ENCODE measurements at regions not wholly inside any gene's neighbourhood (a gene's known extent, or its start where the extent isn't known, plus 50 kb on each side); places are given as distances from the start of the nearest gene placed in this dataset.
"Not testable (repeated sequence)": the region's sequence is repeated elsewhere in the genome, so short reads cannot be mapped to it uniquely, and the experiment has no call there.

DNA sequence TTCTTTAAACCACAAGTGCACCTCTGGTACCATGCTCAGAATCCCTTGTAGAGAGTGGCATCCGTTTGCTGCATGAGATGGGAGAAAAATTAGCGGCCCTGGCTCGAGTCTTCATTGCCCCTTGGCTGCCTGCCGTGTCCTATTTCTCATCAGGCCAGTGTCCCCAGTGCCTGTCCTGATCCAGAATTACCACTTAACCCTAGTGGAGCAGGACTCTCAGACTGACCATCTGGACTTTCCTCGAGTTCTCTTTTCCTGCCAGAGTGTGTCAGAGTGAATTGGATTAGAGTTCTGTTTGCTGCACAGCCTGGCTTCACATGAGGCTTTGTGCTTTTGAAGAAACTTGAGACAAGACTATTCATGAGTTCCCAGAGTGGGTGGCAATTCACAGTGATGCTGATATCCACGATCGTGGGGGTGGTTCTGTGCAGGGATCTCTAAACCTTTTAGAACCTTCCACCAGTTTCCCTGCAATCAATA lies 92.6 kb downstream of the C9orf152 start:
- no peak for DNase-seq (ENCODE audit: low read depth, low spot score)

DNA sequence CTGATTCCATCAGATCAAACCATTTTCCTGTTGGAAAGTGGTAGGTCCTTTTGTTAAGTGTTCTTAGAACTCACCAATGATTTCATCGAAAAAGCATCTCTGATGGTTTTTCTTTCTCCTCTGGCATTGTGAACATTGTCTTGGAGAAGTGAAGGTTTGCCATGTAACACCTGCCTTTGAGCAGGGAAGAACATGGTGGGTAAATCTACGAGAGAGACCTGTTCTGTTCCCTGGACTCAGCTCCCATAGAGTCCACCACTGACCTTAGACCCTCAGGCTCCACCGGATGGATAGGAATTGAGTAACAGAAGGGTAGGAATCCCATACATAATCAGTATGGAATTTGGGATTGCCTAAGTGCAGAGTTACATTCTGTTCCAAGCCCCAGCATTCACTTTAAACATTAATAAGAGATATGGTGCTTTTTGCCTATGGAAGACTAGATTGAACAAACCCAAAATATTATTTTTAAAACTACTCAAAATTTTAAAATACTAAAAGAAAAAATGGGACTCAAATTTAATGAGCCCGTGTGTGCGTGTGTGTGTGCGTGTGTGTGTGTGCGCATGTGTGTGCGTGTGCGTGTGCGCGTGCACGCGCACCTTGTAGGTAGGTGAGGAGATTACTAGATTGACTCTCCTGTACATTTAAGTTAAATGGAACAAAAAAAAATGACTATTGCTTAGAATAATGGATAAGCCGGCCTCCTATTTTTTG lies 92.0 kb downstream of the C9orf152 start:
- DNase-seq (ENCODE audit: low read depth, low spot score): no peak

DNA sequence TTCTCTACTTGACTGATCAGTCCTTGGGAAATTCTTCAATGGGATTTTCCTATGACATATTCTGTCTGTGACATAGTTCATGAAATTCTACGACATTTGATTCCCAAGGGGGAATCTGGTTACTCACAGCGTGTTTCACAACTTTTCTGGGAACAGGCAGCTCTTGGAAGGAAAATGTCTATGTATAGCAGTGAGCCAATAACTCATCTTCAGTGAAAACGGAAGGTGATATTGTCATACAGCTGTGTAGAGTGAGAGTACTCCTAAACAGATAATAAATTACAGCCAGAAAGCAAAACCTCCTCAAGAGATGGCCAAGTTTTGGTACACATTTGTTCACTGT lies 91.4 kb downstream of the C9orf152 start:
- no peak for DNase-seq (ENCODE audit: low read depth, low spot score)

DNA sequence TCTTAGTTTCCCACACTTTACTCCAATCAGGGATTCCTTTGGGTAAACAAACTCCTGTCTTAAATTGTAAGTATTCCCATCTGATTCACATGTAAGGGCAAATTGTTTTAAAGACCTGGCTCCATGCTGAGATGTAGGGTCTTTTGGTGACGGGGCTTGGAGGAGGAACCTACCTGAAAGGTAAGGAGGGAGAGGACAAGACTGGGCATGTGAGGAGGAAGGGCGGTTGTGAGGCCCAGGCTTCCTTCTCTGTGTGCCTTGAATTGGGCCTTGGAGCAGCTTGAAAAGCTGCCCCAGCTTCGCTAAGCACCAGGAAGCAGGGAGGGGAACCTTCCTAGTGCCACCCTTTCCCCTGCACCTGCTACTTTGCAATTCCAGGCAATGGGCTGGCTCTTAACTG lies 86.8 kb downstream of the C9orf152 start:
- no peak for DNase-seq (ENCODE audit: low read depth, low spot score)

DNA sequence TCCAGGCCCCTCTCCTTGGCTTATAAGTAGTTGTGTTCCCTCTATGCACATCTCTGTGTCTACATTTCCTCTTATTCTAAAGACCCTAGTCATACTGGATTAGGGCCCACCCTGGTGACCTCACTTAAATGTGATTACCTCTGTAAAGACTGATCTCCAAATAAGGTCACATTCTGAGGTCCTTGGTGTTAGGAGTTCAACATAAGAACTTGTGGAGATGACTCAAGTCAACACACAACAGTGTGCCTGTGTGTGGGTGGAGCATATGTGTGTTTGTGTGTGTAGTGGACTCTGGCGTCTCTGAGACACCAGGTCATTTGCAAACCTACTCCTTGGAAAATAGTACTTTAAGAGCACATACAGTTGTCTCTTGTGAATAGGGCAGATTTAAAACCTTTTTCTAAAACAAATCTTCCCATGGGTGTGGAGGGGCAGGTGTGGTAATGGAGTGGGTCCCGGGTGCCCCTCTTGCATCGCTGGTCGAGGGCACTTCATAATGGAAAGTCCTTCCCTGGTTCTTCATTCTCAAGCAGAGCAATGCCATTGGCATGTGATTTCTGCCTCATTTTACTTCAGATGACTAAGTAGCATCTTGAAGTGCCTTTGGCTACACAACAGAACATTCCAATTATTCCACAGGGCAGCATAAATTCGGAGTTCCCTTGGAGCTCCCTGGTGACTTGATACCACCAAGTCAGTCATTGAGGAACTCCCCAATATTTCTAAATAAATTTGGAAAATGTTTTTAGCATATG lies 84.4 kb downstream of the C9orf152 start:
- no peak for DNase-seq (ENCODE audit: low read depth, low spot score)

DNA sequence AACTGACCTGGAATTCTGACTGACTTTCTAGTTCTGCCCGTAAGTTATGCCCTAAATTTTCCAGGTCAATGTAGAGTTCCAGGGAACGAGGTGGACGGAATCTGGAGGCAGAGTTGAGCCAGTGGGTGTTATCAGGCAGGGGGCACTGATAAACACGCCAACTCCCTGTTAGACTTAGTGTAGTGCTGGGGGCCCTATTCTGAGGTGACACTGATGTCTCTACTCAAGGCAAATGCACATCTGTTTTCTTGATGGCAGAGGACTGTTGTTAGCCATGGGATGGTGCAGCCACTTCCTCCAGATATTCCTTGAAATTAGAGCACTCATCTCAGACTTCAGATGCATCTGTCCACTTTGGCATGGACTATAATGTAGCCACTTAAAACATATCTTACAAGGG lies 83.5 kb downstream of the C9orf152 start:
- no peak for DNase-seq (ENCODE audit: low read depth, low spot score)

DNA sequence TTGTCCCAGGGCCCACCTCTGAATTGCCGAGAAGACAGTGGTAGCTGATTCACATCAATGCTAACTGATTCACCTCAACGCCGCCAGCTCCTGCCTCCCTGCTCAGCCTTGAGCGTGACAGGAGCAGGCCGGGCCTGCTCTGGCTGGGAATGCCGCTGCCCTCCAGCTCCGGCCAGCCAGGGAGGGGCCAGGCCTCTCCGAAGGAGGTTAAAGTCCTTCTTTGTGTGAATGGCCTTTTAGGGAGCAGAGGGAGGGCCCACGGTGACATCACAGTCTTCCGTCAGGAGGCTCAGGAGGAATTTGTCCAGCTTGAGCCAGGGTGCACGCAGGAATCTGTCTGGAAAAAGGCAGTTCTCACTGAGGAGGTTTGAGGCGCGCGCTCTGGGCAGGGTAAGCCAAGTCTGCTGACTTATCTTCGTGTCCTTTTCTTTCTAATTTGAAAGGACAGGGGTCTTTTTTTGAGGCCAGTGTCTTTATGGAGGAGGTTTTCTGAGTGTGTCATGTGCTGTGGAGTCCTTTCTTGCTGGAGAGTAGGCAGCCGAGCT lies 82.7 kb downstream of the C9orf152 start:
- DNase-seq (ENCODE audit: low read depth, low spot score): no peak

DNA sequence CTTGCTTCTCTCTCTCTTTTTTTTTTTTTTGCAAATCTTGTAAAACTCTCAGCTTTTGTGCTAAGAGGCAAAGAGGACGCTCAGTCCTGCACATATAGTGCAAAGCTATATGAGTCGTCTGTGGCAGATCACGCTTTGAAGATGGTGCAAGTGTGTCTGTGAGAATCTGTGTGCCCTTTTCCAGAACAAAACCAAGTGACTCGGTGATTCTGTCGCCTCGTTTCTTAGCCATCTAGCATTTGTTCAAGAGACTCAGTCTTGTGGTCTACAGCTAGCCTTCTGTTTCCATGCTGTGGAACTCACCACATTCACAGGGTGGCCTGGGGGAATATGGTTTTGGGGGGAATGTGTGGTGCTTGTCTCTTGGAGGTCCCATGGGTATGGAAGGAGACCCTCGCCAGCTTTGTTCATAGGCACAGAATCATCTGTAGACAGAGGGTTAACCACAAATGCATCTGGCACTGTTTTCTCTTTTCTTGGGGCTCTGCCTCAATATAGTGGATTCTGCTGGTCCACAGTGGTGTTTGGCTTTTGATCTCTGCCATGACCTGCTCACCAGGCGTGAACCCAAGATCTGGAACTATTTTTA lies 82.1 kb downstream of the C9orf152 start:
- no peak for DNase-seq (ENCODE audit: low read depth, low spot score)

DNA sequence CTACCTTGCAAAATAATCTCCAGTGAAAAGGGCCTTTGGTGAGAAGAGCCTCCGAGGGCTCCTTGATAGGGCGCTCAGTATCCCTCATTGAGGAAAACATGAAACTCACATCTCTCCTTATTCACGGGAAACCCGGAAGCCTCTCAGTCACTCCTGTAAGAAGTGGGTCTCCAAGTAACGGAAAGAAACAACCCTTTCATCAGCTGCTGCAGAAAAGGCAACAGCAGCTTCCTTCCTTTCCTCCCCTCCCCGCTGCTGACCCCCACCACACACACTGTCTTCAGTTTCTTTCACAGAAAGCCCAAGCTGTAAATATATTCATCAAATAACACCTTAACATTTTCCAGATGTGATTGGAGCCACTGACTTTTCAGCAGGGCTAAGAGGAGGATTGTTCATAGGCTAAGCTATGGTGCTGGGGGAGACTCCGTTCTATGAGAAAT lies 81.4 kb downstream of the C9orf152 start:
- no peak for DNase-seq (ENCODE audit: low read depth, low spot score)

DNA sequence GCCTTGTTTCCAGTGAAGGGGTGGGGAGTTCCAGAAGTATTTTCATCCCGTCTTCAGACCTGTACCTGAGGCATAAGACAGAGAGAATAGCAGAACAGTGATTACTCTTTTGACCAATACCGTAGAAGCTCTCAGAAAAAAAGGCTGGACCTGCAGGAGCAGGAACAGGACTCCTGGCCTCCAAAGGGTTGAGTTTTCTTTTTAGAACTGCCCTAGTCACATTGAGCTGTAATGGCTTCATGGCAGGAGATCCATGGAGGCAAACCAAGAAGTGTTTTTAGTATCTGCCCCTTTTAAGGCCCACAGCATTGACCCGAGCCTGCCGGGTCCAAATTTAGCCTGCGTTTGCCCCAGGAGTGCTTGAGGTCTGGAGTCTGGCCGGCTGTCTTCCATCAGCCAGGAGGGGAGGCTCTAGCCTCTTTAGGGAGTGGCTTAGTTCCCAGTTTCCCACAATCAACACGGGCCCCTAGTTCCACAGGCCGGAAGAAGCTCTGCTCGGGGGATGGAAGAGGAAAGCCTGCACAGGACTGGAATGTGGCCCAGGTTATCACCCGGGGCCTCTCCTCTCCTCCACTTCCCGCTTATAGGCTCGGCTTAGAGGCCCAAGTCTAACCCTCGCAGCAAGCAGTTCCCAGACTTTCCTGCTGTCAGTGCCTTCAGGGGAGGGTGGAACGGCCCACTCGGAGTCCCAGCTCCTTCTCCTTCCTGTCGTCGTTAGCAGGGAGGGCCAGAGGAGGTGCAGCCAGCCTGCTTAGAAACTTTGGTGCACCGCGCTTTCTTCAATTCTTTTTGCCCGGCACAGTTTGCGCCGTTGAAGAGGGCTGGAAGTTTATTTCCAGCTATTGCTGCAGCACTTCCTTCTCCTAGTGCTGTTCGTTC lies 80.7 kb downstream of the C9orf152 start:
- peak; percentile 76 for DNase-seq (ENCODE audit: low read depth, low spot score)

DNA sequence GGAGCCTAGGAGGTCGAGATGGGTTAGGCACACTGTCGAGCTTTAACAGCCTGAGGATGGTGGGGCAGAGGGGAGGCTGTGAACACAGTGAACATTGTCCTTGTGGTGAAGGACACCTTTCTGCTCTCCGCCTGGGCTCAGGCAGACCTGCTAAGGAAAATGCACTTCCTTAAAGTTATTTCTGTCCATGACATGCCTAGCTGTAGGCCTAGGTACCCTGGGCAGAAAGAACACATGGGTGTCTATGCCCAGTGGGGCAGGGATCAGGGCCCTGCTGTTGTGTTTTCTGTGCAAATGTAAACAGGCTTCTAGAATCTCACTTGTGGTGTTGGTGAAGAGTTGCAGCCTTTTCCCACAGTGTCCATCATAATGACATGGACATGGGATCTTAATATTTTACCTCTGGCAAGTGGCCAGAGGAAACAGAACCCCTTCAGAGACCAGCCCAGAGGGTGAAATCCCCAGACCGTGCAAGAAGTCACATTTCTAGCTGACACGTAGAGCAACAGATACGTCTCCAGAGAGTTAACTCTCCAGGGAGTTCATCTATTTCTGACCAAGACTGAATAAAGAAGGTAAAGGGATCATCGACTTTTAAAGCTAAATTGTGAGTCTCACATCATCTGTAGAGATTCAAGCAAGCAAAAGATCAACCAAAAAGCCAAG lies 79.2 kb downstream of the C9orf152 start:
- no peak for DNase-seq (ENCODE audit: low read depth, low spot score)

DNA sequence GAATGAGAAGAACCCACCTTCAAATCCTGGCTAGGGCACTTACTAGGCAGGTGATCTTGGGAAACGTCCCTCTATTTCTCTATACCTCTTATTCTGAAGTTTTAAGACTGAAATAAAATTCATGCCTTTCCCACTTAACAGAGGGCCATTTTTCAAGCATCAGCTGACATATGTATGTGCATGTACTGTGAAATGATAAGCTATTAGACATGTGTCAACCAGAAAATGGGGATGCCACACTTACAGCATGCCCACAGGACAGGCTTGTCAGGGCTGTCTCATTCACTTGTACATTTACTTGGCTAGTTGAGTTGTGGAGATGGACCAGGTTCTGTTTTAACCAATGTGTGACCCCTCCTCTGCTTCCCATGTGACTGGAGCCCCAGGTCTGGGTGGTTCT lies 78.5 kb downstream of the C9orf152 start:
- DNase-seq (ENCODE audit: low read depth, low spot score): no peak

DNA sequence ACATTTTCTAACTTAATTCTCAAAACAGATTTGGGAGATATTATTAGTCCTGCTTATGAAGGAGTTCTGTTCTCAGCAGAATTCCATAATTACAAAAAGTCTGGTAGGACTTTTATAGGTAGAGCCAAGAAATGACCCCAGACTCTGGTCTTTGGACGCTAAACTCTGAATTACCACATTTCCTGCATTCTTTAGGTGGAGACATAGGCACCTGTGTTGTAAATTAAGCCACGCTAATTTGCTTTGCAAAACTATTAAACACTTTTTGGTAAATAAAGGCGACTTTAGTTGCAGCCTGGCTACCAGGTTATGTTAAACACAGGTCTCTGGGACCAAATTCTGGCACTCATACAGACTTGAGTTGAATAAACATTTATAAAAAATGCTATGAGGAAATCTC lies 77.7 kb downstream of the C9orf152 start:
- DNase-seq (ENCODE audit: low read depth, low spot score): no peak

DNA sequence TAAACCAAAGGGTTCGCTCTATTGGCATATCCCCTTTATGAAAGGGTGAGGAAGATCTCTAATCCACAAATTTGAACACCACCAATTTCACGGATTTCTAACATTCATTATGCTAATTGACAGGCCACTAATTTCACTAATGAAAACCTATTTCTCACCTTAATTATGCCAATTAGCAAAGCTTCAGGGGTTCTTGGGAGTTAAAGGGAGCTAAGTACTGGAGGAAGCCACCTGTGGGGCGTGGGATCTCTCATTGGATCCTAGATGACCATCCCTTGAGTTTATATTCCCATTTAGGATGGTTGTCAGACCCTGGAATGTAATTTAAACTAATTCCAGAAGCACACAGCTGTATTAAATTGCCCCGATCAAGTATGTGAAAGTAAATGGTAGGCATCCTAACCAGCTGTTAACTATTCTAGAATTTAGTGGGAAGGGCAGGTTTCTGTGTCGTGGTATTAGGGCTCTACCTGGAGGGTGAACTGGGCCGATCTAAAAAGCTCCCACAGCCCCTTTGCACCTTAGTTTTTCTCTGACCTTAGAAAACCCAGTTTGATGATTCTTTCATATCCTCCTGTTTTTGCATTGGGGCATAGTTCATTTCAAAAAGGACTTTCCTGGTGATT lies 77.1 kb downstream of the C9orf152 start:
- no peak for DNase-seq (ENCODE audit: low read depth, low spot score)

DNA sequence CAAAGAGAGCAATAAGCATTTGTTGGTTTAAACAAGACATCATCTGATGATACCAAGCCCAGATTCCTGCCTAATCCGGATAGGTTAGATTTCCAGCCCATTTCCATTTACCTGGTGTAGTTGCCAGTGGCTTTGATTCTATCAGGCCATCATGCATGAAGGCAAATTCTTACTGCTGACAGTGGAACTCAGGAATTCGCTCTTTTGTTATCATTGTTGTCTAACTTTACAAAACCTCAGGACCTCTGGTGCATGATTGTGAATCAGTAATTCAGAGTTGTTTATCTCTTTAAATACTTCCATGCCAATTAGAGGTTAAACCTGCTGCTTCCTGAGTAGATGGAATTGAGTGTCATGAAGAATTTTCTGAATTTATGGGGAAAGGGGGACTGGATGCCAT lies 76.5 kb downstream of the C9orf152 start:
- DNase-seq (ENCODE audit: low read depth, low spot score): no peak

DNA sequence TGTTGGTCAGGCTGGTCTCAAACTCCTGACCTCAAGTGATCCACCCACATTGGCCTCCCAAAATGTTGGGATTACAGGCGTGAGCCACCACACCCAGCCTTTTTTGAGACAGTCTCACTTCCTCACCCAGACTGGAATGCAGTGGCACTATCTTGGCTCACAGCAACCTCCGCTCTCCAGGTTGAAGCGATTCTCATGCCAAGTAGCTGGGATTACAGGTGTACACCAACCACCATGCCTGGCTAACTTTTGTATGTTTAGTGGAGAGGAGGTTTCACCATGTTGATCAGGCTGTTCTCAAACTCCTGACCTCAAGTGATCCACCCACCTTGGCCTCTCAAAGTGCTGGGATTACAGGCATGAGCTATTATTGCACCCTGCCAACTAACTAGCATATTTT lies 75.4 kb downstream of the C9orf152 start:
- not testable (repeated sequence) for DNase-seq (ENCODE audit: low read depth, low spot score)

DNA sequence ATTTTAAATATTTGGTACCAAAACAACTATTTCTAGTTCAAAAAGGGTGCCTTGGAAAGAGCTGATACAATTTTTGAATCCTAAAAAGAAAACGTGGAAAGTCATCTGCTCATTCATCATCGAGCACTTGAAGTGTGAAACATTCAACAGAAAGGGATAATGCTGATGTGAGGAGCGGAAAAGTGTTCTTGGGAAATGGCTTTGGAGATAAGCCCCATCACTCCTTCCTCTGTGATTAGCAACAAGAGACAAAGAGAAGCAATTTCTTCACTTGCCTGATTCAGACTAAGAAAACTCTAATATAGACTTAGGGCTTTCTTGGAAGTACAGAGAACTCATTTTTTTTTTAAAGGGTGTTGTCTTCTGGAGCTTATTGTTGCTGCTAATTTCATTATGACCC lies 74.9 kb downstream of the C9orf152 start:
- no peak for DNase-seq (ENCODE audit: low read depth, low spot score)

DNA sequence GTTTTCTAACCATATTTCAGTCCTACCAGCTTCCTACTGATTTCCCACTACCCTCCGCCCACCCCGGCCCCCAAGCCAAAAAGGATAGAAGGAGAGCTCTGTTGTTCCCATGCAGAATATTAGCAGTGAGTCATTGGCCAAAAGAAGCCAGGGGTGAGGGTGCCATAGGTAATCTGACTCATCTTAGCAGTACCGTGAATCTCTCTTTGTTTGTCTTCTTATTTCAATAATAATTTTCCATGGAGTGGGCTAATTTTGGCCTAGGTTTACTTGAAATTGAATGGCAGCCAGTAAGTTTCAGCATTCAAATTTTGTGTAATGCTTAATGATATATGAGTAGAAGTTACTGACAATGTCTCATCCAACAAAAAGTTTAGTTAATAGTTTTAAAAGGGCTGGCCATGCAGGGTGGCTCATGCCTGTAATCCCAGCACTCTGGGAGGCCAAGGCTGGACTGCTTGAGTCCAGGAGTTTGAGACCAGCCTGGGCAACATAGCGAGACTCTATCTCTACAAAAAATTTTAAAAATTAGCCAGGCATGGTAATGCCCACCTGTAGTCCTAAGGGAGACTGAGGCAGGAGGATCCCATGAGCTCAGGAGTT lies 74.2 kb downstream of the C9orf152 start:
- no peak for DNase-seq (ENCODE audit: low read depth, low spot score)

DNA sequence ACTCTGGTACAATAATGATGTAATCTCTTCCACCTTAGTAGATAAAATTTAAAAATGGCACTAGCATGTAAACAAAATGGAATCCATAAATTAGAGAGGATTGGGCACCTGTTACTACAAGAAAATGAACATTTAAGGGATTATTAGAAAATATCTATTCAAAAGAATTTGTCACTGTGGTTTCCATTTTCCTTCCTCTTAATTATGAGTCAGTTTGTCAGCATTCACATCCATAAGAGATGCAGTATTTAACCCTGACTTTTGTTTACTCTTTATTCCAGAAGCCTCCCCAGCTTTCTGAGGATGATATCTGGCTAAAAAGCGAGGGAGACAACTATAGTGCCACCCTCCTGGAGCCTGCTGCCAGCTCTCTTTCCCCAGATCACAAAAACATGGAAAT lies 72.1 kb downstream of the C9orf152 start:
- no peak for DNase-seq (ENCODE audit: low read depth, low spot score)

DNA sequence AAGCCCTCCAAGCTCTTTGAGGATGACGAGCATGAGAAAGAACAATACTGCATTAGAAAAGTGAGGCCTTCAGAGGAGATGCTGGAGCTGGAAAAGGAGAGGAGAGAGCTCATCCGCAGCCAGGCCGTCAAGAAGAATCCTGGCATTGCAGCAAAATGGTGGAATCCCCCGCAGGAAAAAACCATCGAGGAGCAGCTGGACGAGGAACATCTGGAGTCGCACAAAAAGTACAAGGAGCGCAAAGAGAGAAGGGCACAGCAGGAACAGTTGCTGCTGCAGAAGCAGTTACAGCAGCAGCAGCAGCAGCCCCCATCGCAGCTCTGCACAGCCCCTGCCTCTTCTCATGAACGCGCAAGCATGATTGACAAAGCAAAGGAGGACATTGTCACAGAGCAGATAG lies 71.2 kb downstream of the C9orf152 start:
- no peak for DNase-seq (ENCODE audit: low read depth, low spot score)

Data from pulmonary artery endothelial cell (primary cell).